ENCODE measurements at regions not wholly inside any gene's neighbourhood (a gene's known extent, or its start where the extent isn't known, plus 50 kb on each side); places are given as distances from the start of the nearest gene placed in this dataset.

GRCh38 chr21:32119811-32120210, 159.0 kb downstream of the MIS18A start:
- TF ChIP-seq CTCF (IDR thresholded peaks at IDR 0.05) = no peak
- TF ChIP-seq POLR2A (IDR thresholded peaks at IDR 0.05) = no peak
